HG02759 (cell line): ENCODE measurements at regions not wholly inside any gene's neighbourhood (a gene's known extent, or its start where the extent isn't known, plus 50 kb on each side); places are given as distances from the start of the nearest gene placed in this dataset.

Experiments used
- ATAC-seq: cut with Tn5 transposase; IDR thresholded peaks from one replicate; pipeline ENCODE4 v1.9.1; 2021; ENCODE audit warnings: mild to moderate bottlenecking, moderate library complexity; ENCODE audit not compliant: unreplicated experiment

DNA sequence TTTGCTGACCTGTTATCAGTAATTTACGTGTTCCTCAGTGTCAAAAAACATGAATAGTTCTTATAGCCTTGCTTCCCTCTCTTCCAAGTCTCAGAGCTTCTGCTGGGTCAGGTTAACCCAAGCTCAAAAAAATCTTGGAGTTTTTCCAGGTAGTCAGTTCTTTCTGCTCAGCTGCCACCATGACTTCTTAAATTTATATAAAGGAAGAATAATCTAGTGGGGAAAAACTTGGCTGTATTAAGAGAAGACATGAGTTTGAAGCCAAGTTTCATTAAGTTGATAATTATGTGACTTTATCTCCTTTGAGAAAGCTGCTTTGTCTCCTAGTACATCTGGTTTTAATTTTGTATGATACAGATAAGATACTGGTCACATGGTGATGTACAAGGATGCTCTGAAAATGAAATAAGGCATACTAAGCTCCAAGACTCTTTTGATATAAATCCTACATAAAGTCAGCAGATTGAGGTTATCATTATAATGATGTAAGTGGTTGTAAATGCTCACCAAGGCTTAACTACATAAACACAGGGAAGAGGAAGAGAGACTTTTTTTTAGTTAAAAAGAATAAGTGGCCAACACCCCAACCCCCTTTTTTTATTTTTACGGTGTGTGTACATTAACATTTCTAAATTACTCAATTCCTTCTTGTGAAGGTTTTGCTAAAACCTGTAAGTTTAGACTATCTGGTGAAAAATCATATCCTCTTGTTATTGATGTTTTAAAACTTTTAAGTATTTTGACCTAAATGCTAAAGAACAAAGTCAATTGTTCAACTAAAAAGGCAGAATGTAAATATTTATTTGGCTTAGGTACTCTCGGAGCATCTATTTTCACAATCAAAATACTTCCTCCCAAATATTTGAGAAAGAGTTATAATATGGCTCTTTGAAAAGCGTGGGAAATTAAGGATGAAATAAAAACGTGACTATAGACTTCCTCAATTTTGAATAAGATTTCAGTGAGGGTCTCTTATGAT is 84.1 kb upstream of the SLC38A2 start:
- no peak for ATAC-seq

DNA sequence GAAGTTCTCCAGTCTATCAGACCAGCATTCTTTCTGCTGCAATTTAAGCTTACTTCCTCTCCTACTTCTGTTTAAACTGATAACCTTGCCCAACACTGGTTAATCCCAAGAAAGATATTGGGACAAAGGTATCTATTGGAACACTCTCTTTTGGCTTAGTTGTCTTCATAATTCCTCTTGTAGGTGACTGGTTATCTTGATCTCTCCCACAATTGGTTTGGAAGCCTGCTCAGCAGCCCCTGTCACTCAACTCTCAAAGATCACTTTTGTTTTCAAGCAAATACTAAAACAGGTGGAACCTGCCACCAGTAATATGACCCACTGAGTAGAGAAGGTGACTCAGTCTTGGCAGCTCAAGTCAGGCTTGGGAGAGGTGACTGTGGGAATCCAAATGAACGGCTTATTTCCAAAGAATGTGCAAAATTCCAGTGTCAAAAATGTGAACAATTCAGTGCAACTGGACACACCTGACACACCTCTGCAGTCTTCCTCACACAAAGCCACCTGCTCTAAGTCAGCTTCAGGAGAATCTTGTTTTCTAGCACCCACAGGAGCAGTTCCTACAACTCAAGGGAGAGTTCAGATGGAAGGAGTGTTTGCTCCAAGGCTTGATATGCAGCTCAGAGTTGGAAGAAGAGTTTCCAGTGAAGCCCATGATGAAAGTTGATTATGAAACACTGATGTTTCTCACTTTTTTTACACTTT is 83.2 kb upstream of the SLC38A2 start:
- no peak for ATAC-seq

DNA sequence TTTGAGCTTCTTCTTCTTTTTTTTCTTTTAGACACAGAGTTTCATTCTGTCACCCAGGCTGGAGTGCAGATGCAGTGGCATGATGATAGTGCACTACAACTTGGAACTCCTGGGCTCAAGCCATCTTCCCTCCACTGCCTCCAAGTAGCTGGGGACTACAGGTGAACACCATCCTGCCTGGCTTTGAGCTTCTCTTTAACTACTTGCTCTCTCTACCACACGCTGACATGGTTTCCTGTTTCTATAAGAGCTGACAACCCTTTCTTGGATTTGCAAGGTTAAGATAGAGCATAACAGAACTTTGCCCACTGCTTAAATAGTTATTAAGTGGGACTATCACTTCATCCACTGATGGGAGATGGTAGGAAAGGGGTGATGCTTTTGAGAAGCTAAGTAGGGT is 82.4 kb upstream of the SLC38A2 start:
- no peak for ATAC-seq

DNA sequence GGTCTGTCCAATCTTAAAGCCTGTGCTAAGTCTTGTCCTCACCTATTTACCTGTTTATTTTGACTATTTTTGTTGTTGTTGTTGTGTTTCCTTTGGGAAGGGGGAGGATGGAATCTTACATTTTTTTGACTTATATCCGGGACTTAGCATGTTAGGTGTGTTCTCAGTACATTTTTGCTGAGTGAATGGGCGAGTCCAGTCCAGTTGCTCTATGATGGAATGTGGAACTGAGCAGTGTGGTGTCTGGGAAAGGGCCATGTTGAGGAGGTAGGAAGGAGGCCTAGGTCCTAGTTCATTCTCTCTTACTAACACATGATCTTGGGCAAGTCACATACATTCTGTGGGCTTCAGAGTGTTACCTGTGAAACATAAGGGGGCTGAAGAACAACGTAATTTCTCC is 80.9 kb upstream of the SLC38A2 start:
- ATAC-seq, result no peak

DNA sequence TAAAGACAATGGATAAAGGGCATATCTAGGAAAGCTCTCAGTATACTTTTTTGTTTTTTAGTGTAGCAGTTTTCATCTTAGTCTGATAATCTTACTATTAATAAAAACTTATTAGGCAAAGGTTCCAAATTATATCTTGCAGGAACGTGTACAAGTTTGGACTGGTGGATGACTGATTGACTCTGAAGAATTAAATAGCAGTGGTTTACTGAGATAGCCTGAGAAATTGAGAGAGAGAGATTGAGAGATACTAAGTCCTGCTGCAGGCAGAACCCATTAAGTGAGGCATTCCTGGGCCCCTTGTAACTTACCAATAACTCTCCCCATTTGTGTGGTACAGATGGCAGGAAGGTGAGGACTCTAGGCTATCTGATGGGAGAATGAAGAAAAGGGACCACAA is 80.2 kb upstream of the SLC38A2 start:
- no peak for ATAC-seq

DNA sequence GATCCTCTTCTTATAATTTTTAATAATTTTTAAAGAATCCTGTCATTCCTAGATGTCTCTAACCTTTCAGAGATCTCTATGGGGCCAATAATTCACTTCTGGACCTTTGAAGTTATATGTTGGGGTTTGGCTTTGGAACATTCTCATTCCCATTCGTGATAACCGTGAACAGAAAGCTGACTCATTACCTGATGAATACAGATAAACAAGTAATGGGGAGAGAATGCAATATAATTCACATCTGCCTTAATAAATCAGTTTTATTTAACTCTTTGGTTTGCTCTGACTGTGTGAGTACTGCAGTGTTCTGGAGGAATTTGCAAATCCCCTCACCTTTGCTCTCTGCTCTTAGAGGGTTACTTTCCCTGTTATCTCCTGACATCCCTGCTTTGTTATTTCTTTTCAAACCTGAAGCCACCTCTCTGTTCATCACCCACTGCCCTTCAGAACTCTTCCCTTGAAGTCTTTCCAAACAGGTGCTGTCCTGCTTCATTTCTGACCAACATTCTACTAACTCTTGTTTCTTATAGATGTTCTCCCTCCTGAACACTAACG is 79.6 kb upstream of the SLC38A2 start:
- no peak for ATAC-seq

DNA sequence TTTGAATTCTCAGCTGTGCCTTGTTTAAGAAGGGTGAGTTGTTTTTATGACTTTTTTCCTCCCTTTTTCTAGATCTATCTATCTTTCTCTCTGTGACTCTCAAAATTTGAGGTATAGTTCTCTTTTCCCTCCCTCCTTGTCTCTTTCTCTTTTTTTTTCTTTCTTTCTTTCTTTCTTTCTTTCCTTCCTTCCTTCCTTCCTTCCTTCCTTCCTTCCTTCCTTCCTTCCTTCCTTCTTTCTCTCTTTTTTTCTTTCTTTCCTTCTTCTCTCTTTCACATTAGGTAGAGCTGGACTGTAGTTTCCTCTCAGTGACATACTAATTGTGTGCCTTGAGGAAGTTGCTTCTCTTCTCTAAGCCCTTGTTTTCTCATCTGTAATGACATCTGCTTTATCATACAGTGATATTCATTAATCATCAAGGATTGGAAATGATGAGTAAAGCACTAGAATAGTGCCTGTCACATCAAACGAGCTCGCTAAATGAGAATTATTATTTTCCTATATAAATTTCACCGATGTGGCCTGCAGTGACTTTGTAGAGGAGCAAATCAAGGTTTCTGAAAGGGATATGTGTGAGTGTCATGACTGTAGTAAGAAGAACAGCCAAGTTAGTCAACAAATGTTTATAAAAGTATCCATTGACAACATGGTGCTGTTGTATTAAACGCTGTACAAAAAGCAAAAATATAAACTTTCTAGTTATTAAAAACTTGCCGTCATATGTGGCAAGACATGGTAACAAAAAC is 78.9 kb upstream of the SLC38A2 start:
- no peak for ATAC-seq

DNA sequence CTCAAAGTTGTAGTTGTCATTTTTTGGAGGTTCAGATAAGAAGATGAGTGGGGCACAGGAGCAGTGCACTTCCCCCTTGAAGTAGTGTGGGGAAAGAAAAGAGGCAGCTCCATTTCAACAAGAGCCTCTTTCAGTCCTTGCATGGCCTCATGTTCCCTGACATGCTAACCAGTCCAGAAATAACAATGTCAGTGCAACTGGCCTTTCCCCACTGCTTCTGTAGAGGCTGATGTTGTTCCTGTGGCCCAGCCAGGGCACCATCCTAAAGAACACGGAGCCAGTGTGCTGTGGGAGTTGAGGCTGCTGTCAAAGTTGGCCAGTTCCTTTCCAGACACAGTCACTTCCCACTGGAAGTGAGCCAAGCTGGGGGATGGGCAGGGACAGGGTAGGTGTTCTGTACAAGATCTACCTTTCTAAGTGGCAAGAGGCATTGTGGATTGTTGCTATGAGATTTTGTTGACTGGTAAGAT is 77.7 kb upstream of the SLC38A2 start:
- no peak for ATAC-seq

DNA sequence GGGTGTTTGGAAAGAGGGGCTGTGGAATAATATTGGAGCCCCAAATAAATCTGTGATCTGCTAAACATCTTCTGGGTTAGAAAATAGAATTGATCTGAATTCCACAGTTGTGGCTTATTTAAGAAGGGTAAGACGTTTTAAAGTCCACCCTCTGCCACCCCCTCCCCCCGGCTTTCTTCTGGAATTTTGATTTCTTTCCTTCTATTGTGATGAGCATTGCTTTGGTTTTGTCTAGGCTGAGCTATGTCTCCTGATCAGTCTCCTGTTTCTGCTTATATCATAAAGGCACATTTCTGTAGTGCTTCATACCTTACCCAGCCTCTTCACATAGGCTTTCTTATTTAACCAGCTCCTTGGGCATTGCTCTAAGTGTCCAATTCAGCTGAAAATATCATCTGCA is 77.3 kb upstream of the SLC38A2 start:
- no peak for ATAC-seq

DNA sequence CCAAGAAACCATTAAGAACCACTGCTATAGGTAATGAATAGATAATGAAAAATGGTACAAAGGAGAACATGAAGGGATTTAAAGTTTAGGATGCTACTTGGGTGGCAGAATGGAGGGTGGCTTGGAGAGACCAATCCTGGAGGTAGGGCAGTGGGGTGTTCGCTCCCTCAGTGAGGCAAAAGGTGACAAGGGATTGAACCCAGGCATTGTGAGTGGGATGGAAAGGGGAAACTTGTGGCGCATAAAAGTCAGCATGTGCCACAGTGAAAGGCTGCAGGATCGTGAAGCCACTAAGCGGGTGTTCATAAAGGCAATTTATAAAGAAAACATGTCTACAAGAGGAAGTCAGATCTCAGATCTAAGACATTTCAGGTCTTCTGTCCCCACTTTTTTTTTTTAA is 76.7 kb upstream of the SLC38A2 start:
- no peak for ATAC-seq

DNA sequence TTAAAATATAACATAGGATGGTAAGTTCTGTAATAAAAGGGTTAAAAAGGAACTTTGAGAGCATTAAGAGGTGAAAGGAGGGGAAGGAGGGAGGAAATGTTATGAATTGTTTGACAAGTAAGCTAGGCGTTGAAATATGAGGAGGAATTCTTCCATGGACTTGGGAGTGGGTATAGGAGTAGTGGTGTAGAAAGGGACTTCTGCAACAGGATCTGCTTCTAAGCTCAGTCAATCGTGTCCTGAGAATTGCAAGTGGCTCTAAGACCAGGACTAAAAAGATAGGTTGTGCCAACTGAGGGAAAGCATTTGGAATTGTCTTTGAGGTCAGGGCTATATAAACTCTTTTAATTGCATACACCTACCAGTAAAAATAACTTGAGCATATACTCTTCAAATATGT is 74.1 kb upstream of the SLC38A2 start:
- ATAC-seq, result no peak

DNA sequence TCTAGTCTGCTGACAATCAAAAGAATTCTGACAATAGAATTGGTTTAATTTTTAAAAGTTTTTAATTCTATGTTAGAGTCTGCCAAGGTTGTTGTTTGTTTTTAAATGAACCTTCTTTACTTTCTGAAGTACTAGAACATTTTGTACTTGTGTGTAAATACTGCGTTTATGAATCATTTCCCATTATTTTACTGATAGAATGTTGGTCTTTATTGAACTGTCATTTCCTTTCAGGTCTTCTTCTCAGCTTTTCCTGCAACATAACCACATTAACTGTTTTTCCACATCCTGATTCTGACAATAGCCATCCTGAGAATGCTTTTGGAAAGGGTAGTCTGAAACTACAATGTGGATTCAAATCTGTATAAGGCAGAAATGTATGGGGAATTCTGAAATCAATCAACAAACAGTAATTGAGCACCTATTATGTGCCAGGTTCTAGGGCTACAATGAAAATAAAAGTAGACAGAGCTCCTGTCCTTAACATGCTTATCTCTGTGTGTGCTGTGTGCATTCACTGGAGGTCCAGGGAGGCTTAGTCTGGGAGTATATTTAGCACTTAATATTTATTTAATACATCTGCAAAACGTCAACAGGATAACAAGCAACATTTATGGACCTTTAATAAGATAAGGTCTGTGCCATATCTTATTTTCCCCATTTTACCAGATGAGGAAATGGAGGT is 73.1 kb upstream of the SLC38A2 start:
- ATAC-seq, result no peak

DNA sequence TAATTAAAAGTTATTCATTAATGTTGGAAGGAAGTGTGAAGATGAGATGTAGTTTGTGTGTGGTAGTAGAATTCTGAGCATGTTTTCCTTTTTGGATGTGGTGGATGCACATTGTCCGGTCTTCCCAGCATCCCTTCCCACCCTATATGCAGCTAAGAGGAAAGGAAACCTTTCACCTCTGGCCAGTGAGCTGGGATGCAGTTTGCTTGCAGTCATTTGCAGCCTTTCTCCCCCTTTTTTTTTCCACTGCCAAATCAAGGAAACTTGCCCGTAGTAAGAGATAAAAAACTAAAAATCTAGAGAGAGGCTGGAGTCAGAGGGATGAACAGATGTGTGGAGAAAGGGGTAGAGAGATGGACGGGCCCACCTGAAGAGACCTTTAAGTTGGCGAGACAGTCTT is 72.5 kb upstream of the SLC38A2 start:
- no peak for ATAC-seq

DNA sequence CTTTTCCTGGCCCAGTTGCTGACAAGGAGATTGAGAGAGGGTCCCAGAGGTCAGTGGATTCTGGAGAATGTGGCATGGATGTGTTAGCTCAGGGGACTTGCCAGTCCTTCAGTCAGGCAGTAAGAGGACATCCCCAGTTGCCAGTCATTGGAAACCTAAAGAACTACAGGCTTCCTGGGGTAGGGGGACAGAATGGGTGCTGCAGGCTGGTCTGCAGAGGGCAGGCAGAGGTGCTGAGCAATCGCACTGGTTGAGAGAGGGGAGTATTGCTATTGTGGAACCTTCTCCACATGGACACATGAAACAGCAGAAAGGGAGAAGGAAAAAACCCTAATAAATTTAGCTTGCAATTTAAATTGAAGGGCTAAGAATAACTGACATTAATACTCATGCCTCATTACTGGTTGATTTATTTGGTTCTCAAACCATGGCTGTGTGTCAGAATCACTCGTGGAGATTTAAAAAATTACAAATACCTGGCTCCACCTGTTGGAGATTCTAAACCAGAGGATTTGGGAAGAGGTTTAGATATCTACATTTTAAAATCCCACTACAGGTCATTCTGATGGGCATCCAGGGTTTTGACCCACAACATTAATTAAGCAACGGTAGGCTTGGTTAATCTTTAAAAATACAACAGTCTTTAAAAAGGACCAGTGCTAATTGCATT is 71.2 kb upstream of the SLC38A2 start:
- no peak for ATAC-seq

DNA sequence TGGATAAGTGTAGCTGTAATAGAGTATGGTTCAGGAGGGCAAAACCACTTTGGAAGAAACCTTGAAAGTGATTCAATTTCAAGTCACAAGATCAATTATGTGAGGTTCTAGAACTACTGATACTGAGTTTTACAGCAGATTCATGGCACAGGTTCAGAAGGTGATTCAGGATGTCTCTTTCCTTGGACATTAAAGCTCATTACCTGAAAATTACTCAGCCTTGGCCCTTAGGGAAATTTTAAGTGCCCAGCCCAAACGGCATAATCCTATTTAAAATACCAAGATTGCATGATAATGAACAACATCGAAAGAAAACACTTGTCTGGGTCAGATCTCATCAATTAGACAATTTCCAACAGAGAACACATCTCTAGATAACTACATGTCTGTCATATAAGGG is 70.2 kb upstream of the SLC38A2 start:
- no peak for ATAC-seq

DNA sequence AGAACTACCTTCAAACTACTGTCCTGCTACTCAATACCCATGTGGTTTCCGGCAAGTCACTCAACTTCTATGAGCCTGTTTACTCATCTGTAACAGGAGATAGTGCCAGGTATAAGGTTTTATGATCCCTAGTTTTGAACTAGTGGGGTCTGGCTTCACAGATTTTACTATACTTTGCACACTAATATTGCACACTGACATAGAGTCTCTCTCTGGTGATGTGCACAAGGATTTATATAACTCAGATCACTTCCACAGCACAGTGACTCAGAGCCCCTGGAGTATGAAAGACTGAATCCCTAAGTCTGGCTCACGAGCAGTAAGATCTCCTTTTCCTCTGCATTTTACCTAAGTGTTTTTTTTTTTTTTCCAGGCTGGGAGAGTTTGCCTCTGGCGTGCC is 69.7 kb upstream of the SLC38A2 start:
- ATAC-seq, result no peak

DNA sequence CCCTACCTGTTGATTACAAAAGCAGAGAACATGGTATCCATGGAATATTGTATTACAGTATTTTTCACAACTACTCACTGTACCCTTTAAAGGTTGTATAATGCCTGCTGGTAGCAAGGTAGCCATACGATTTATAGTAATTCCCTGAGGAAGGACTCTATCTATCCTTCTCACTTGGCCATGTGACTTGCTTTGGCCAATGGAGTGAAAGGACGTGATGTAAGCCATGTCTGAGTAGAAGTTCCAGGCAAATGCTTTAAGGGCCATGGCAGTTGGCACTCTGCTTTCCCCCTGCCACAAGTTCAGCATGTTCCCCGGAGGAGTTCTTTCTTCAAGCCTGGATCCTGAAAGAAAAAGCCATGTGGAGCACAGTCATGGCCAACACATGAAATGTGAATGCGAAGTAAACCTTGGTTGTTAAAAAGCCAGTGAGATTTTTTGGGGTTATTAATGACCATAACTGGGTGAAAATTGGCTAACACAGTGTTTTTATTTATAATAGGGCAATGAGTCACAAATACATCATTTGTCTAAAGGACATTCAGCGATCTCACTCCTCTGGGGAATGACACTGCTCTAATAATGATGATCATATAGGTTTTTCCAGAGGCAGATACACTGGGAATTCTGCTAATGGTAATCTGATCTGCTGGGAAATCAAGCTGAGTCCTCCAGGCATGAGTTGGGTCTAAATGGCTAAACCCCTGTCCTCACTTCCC is 67.4 kb upstream of the SLC38A2 start:
- no peak for ATAC-seq

DNA sequence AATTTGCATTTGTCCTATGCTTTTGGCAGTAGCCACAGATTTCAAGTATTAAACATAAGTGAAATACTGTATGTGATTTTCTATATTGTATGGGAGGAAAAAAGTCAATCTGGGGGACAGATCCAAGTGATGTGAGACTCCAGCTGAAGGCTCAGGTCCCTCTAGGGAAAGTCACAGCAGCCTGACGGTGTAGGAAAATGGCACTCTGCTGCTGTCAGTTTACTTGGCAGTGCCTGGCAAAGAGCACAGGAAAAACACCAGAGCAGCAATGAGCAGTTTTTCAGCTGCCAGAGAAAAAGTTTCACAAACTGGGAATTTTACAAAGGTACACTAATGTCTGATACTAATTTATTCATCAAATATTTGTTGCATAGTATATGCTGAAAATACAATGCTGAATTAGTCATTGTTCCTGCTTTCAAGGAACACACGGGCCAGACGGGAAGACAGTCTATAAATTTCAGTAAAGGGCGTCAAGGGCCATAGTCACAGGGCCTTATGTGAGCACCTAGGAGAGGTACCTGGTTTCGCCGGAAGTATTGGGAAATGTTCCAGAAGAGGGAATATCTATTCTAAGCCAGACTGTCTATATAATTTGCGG is 66.2 kb upstream of the SLC38A2 start:
- ATAC-seq, result no peak

DNA sequence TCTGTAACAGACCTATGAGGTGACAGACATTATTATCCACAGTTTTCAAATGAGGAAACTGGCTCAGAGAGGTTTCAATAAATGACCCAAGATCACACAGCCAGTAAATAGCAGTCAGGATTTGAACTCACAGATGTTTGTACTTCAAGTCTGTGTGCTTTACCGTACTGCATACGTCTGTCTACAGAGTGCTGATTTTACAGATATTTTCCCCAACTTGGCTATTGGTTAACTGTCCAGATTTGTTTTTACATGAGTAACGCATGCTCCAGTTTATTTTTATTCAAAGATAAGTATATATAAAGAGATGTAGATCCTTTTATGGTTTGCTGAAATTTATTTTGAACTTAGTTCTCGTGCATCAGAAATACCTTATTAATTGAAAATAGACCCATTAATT is 65.7 kb upstream of the SLC38A2 start:
- no peak for ATAC-seq
